Astrocyte (in vitro differentiated cells and primary cell): ENCODE measurements at regions not wholly inside any gene's neighbourhood (a gene's known extent, or its start where the extent isn't known, plus 50 kb on each side); places are given as distances from the start of the nearest gene placed in this dataset.

Experiments
- DNase-seq: peaks from one replicate; pipeline ENCODE4 v3.0.0-alpha.2; 2010; ENCODE audit warnings: low read depth
- FAIRE-seq: peaks from 2 replicates; lab custom pipeline; 2011; peaks lifted over from hg19 to GRCh38; lab: Jason Lieb, UNC
- H2AFZ ChIP-seq: 2 replicates; pipeline ENCODE4 v1.6.0; 2012; ENCODE audit warnings: low read depth, low read length, inconsistent platforms
- H3K27ac ChIP-seq: 2 replicates; pipeline ENCODE4 v1.5.1; 2011; ENCODE audit warnings: low read depth, low read length, inconsistent platforms
- H3K27me3 ChIP-seq: 2 replicates; pipeline ENCODE4 v1.6.0; 2011; ENCODE audit warnings: low read length, inconsistent platforms; ENCODE audit not compliant: insufficient read depth
- H3K36me3 ChIP-seq: 2 replicates; pipeline ENCODE4 v1.5.1; 2011; ENCODE audit warnings: low read length, inconsistent platforms; ENCODE audit not compliant: insufficient read depth
- H3K4me1 ChIP-seq: 2 replicates; pipeline ENCODE4 v1.5.1; 2011; ENCODE audit warnings: low read length, inconsistent platforms; ENCODE audit not compliant: insufficient read depth
- H3K4me2 ChIP-seq: 2 replicates; pipeline ENCODE4 v1.6.0; 2012; ENCODE audit warnings: low read length, inconsistent platforms
- H3K4me3 ChIP-seq: 2 replicates; pipeline ENCODE4 v1.5.1; 2011; ENCODE audit warnings: low read depth, mild to moderate bottlenecking, low read length, inconsistent platforms; ENCODE audit not compliant: insufficient read depth
- H3K79me2 ChIP-seq: 2 replicates; pipeline ENCODE4 v1.6.0; 2012; ENCODE audit warnings: mild to moderate bottlenecking, low read length, inconsistent platforms; ENCODE audit not compliant: insufficient read depth
- H3K9ac ChIP-seq: 2 replicates; pipeline ENCODE4 v1.6.0; 2012; ENCODE audit warnings: mild to moderate bottlenecking, low read length, inconsistent platforms
- H3K9me3 ChIP-seq: 2 replicates; pipeline ENCODE4 v1.5.1; 2012; ENCODE audit warnings: low read depth, mild to moderate bottlenecking, low read length, inconsistent platforms; ENCODE audit not compliant: insufficient read depth
- H4K20me1 ChIP-seq: 2 replicates; pipeline ENCODE4 v1.6.0; 2012; ENCODE audit warnings: low read length, inconsistent platforms; ENCODE audit not compliant: insufficient read depth
- H3K27ac Mint-ChIP-seq: one replicate; pipeline ENCODE4 v1.8.0; 2021; ENCODE audit warnings: mild to moderate bottlenecking, mixed read lengths; ENCODE audit not compliant: unreplicated experiment
- H3K27me3 Mint-ChIP-seq: one replicate; pipeline ENCODE4 v1.8.0; 2021; ENCODE audit warnings: low read depth, mixed read lengths; ENCODE audit not compliant: unreplicated experiment
- H3K36me3 Mint-ChIP-seq: one replicate; pipeline ENCODE4 v1.8.0; 2021; ENCODE audit warnings: low read depth, mixed read lengths; ENCODE audit not compliant: unreplicated experiment
- H3K4me1 Mint-ChIP-seq: one replicate; pipeline ENCODE4 v1.8.0; 2021; ENCODE audit warnings: low read depth, mixed read lengths; ENCODE audit not compliant: unreplicated experiment
- H3K4me3 Mint-ChIP-seq: one replicate; pipeline ENCODE4 v1.8.0; 2021; ENCODE audit warnings: mild to moderate bottlenecking, moderate library complexity, mixed read lengths; ENCODE audit not compliant: unreplicated experiment
- H3K9me3 Mint-ChIP-seq: one replicate; pipeline ENCODE4 v1.8.0; 2021; ENCODE audit warnings: mild to moderate bottlenecking, mixed read lengths; ENCODE audit not compliant: unreplicated experiment
- CTCF ChIP-seq: IDR thresholded peaks from 2 replicates; pipeline ENCODE4 v1.5.1; 2011; ENCODE audit warnings: low read depth, mild to moderate bottlenecking, inconsistent platforms, low read length, moderate library complexity; ENCODE audit not compliant: insufficient read depth
- EZH2 ChIP-seq: IDR thresholded peaks from 2 replicates; pipeline ENCODE4 v1.6.1; 2012; ENCODE audit warnings: mild to moderate bottlenecking, low read length, inconsistent platforms; ENCODE audit not compliant: insufficient read depth

GRCh38 chr16:6047325-6047724 is 949.7 kb upstream of the EEF2KMT start:
- Mint-ChIP-seq H3K4me3 (no peak overlapping the region), H3K9me3 (no peaks in the 10 kb centered on the region)
- H3K27ac ChIP-seq = no peak overlapping the region

GRCh38 chr16:6038941-6039645 is 941.5 kb upstream of the EEF2KMT start:
- Histone ChIP-seq H3K9ac (no peak overlapping the region), H3K9me3 (no peaks in the 10 kb centered on the region), H3K27me3 (no peaks in the 10 kb centered on the region), H4K20me1 (no peaks in the 10 kb centered on the region), H2AFZ (no peak overlapping the region), H3K79me2 (no peaks in the 10 kb centered on the region), H3K4me3 (no peak overlapping the region), H3K4me2 (no peak overlapping the region), H3K27ac (no peak overlapping the region), H3K4me1 (no peaks in the 10 kb centered on the region), H3K36me3 (no peaks in the 10 kb centered on the region)
- DNase-seq (no peak), FAIRE-seq (no peak)
- TF ChIP-seq CTCF = no peak
- TF ChIP-seq EZH2 = no peak
- H3K27me3 Mint-ChIP-seq = peaks cover 3% of the 10 kb centered on the region
- H3K4me1 Mint-ChIP-seq = no peaks in the 10 kb centered on the region
- H3K36me3 Mint-ChIP-seq = no peaks in the 10 kb centered on the region
- no peak overlapping the region for H3K27ac Mint-ChIP-seq
- no peak overlapping the region for H3K4me3 Mint-ChIP-seq
- peaks cover 1% of the 10 kb centered on the region for H3K9me3 Mint-ChIP-seq

More at GRCh38 chr16:6047325-6047724, 949.7 kb upstream of the EEF2KMT start:
- H3K27ac Mint-ChIP-seq = no peak overlapping the region
- DNase-seq (no peak), FAIRE-seq (no peak)
- Histone ChIP-seq H3K9me3 (no peaks in the 10 kb centered on the region), H2AFZ (no peak overlapping the region), H3K4me3 (no peak overlapping the region), H3K4me2 (no peak overlapping the region), H3K79me2 (no peaks in the 10 kb centered on the region), H3K9ac (no peak overlapping the region), H3K4me1 (no peaks in the 10 kb centered on the region), H4K20me1 (no peaks in the 10 kb centered on the region), H3K27me3 (no peaks in the 10 kb centered on the region), H3K36me3 (no peaks in the 10 kb centered on the region)
- H3K27me3 Mint-ChIP-seq = peaks cover 5% of the 10 kb centered on the region
- no peaks in the 10 kb centered on the region for H3K4me1 Mint-ChIP-seq
- no peak for TF ChIP-seq CTCF
- TF ChIP-seq EZH2 = no peak
- no peaks in the 10 kb centered on the region for H3K36me3 Mint-ChIP-seq

GRCh38 chr16:6035161-6035560 is 937.6 kb upstream of the EEF2KMT start:
- DNase-seq (no peak), FAIRE-seq (no peak)
- H3K4me3 ChIP-seq = no peak overlapping the region
- no peak overlapping the region for H3K4me2 ChIP-seq
- no peaks in the 10 kb centered on the region for H3K36me3 ChIP-seq
- TF ChIP-seq EZH2 (no peak), CTCF (no peak)
- H3K4me3 Mint-ChIP-seq = no peak overlapping the region
- H3K27me3 ChIP-seq = no peaks in the 10 kb centered on the region
- H3K27ac Mint-ChIP-seq = no peak overlapping the region
- H3K36me3 Mint-ChIP-seq = no peaks in the 10 kb centered on the region
- H3K9ac ChIP-seq = no peak overlapping the region
- H3K4me1 Mint-ChIP-seq = no peaks in the 10 kb centered on the region
- H3K27me3 Mint-ChIP-seq = peaks cover 12% of the 10 kb centered on the region
- H2AFZ ChIP-seq = no peak overlapping the region
- H3K4me1 ChIP-seq = no peaks in the 10 kb centered on the region
- H4K20me1 ChIP-seq = no peaks in the 10 kb centered on the region
- H3K9me3 ChIP-seq = no peaks in the 10 kb centered on the region
- no peak overlapping the region for H3K27ac ChIP-seq
- H3K9me3 Mint-ChIP-seq = no peaks in the 10 kb centered on the region
- H3K79me2 ChIP-seq = no peaks in the 10 kb centered on the region
